ENCODE measurements at regions not wholly inside any gene's neighbourhood (a gene's known extent, or its start where the extent isn't known, plus 50 kb on each side); places are given as distances from the start of the nearest gene placed in this dataset.

DNA sequence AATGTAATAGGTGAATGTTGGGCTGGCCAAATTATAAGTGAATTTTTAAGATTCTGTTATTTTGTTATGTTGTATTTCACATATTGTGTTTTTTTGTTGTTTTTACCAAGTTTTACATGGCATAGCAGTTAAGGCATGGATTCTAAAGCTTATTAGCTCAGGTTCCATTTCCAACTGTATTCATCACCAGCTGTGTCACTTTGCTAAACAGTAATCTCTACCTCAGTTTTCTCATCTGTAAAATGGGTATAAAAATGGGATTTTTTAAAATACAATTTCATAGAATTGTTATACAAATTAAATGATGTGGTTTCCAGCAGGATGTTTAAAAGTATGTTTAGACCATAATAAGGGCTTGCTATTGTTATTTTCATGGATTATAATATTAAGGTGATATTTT, 512.2 kb downstream of the SLC16A7 start:
- TF ChIP-seq, protein P1, sequence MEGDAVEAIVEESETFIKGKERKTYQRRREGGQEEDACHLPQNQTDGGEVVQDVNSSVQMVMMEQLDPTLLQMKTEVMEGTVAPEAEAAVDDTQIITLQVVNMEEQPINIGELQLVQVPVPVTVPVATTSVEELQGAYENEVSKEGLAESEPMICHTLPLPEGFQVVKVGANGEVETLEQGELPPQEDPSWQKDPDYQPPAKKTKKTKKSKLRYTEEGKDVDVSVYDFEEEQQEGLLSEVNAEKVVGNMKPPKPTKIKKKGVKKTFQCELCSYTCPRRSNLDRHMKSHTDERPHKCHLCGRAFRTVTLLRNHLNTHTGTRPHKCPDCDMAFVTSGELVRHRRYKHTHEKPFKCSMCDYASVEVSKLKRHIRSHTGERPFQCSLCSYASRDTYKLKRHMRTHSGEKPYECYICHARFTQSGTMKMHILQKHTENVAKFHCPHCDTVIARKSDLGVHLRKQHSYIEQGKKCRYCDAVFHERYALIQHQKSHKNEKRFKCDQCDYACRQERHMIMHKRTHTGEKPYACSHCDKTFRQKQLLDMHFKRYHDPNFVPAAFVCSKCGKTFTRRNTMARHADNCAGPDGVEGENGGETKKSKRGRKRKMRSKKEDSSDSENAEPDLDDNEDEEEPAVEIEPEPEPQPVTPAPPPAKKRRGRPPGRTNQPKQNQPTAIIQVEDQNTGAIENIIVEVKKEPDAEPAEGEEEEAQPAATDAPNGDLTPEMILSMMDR (IDR thresholded peaks at IDR 0.05; ENCODE audit: poor library complexity, severe bottlenecking) = no peak
- no peak for TF ChIP-seq POLR2AphosphoS5 (IDR thresholded peaks at IDR 0.05)
- TF ChIP-seq, protein P2, sequence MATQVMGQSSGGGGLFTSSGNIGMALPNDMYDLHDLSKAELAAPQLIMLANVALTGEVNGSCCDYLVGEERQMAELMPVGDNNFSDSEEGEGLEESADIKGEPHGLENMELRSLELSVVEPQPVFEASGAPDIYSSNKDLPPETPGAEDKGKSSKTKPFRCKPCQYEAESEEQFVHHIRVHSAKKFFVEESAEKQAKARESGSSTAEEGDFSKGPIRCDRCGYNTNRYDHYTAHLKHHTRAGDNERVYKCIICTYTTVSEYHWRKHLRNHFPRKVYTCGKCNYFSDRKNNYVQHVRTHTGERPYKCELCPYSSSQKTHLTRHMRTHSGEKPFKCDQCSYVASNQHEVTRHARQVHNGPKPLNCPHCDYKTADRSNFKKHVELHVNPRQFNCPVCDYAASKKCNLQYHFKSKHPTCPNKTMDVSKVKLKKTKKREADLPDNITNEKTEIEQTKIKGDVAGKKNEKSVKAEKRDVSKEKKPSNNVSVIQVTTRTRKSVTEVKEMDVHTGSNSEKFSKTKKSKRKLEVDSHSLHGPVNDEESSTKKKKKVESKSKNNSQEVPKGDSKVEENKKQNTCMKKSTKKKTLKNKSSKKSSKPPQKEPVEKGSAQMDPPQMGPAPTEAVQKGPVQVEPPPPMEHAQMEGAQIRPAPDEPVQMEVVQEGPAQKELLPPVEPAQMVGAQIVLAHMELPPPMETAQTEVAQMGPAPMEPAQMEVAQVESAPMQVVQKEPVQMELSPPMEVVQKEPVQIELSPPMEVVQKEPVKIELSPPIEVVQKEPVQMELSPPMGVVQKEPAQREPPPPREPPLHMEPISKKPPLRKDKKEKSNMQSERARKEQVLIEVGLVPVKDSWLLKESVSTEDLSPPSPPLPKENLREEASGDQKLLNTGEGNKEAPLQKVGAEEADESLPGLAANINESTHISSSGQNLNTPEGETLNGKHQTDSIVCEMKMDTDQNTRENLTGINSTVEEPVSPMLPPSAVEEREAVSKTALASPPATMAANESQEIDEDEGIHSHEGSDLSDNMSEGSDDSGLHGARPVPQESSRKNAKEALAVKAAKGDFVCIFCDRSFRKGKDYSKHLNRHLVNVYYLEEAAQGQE (IDR thresholded peaks at IDR 0.05; ENCODE audit: borderline replicate concordance) = no peak

All from neural cell (in vitro differentiated cells).